GM11168 (cell line): ENCODE measurements at regions not wholly inside any gene's neighbourhood (a gene's known extent, or its start where the extent isn't known, plus 50 kb on each side); places are given as distances from the start of the nearest gene placed in this dataset.
"Not testable (repeated sequence)": the region's sequence is repeated elsewhere in the genome, so short reads cannot be mapped to it uniquely, and the experiment has no call there.

Source experiments
- in situ Hi-C: fragments of 300-500 bp; cut with MboI; formaldehyde crosslinking; loops from one replicate; pipeline ENCODE4 v1.12.0; 2022; ENCODE audit warnings: low sequenced_read_pairs; ENCODE audit not compliant: unreplicated experiment

- in situ Hi-C loops: no loop called here
Measured at GRCh38 chr3:118181274-118181673, 853.4 kb downstream of the IGSF11 start.

- in situ Hi-C loops: no loop called here
Measured at GRCh38 chr3:118186051-118186450, 848.6 kb downstream of the IGSF11 start.

- in situ Hi-C loops: no loop called here
Measured at GRCh38 chr3:118187221-118187620, 847.4 kb downstream of the IGSF11 start.

- in situ Hi-C loops: no loop called here
Measured at GRCh38 chr3:118196183-118196582, 838.5 kb downstream of the IGSF11 start.

- in situ Hi-C loops: no loop called here
Measured at GRCh38 chr3:118199044-118199443, 835.6 kb downstream of the IGSF11 start.

GRCh38 chr3:118204052-118204656, 830.5 kb downstream of the IGSF11 start:
- in situ Hi-C loops: no loop called here

GRCh38 chr3:118207271-118207670, 827.4 kb downstream of the IGSF11 start:
- in situ Hi-C loops: no loop called here

GRCh38 chr3:118208642-118209041, 826.0 kb downstream of the IGSF11 start:
- in situ Hi-C loops: no loop called here

- in situ Hi-C loops: no loop called here
Measured at GRCh38 chr3:118213892-118214291, 820.8 kb downstream of the IGSF11 start.

- in situ Hi-C loops: no loop called here
Measured at GRCh38 chr3:118226206-118226605, 808.4 kb downstream of the IGSF11 start.

GRCh38 chr3:118227191-118227590, 807.5 kb downstream of the IGSF11 start:
- in situ Hi-C loops: no loop called here

- in situ Hi-C loops: no loop called here
Measured at GRCh38 chr3:118228151-118228550, 806.5 kb downstream of the IGSF11 start.

GRCh38 chr3:118229196-118229595, 805.5 kb downstream of the IGSF11 start:
- in situ Hi-C loops: no loop called here

- in situ Hi-C loops: no loop called here
Measured at GRCh38 chr3:118231578-118231977, 803.1 kb downstream of the IGSF11 start.

- in situ Hi-C loops: no loop called here
Measured at GRCh38 chr3:118239253-118239652, 795.4 kb downstream of the IGSF11 start.

- in situ Hi-C loops: no loop called here
Measured at GRCh38 chr3:118244761-118245160, 789.9 kb downstream of the IGSF11 start.

- in situ Hi-C loops: no loop called here
Measured at GRCh38 chr3:118245312-118245711, 789.3 kb downstream of the IGSF11 start.

- in situ Hi-C loops: not testable (repeated sequence)
Measured at GRCh38 chr3:118258850-118259249, 775.8 kb downstream of the IGSF11 start.

GRCh38 chr3:118262800-118263402, 771.7 kb downstream of the IGSF11 start:
- in situ Hi-C loops: no loop called here

- in situ Hi-C loops: no loop called here
Measured at GRCh38 chr3:118267588-118267987, 767.1 kb downstream of the IGSF11 start.

- in situ Hi-C loops: no loop called here
Measured at GRCh38 chr3:118269537-118270125, 765.0 kb downstream of the IGSF11 start.

- in situ Hi-C loops: no loop called here
Measured at GRCh38 chr3:118272991-118273390, 761.7 kb downstream of the IGSF11 start.
